ENCODE measurements at regions not wholly inside any gene's neighbourhood (a gene's known extent, or its start where the extent isn't known, plus 50 kb on each side); places are given as distances from the start of the nearest gene placed in this dataset.

GRCh38 chr3:71891483-71891882 lies 106.5 kb upstream of the PROK2 start:
- no peak for FAIRE-seq

GRCh38 chr3:71890356-71890931 lies 105.5 kb upstream of the PROK2 start:
- FAIRE-seq: no peak

- FAIRE-seq: no peak
Measured at GRCh38 chr3:71887256-71887655, 102.3 kb upstream of the PROK2 start.

GRCh38 chr3:71885006-71885405 lies 100.1 kb upstream of the PROK2 start:
- FAIRE-seq: no peak

- FAIRE-seq: no peak
Measured at GRCh38 chr3:71881732-71882131, 96.8 kb upstream of the PROK2 start.

GRCh38 chr3:71881041-71881440 lies 96.1 kb upstream of the PROK2 start:
- FAIRE-seq: no peak

- no peak for FAIRE-seq
Measured at GRCh38 chr3:71879089-71879488, 94.1 kb upstream of the PROK2 start.

- FAIRE-seq: no peak
Measured at GRCh38 chr3:71876135-71877105, 91.5 kb upstream of the PROK2 start.

- FAIRE-seq: no peak
Measured at GRCh38 chr3:71875461-71875947, 90.6 kb upstream of the PROK2 start.

GRCh38 chr3:71874618-71875017 lies 89.7 kb upstream of the PROK2 start:
- no peak for FAIRE-seq

- no peak for FAIRE-seq
Measured at GRCh38 chr3:71873093-71873611, 88.2 kb upstream of the PROK2 start.

- FAIRE-seq: no peak
Measured at GRCh38 chr3:71872256-71872655, 87.3 kb upstream of the PROK2 start.

GRCh38 chr3:71870966-71871512 lies 86.1 kb upstream of the PROK2 start:
- FAIRE-seq: no peak

- FAIRE-seq: no peak
Measured at GRCh38 chr3:71868876-71869275, 83.9 kb upstream of the PROK2 start.

GRCh38 chr3:71865727-71866126 lies 80.8 kb upstream of the PROK2 start:
- no peak for FAIRE-seq

- no peak for FAIRE-seq
Measured at GRCh38 chr3:71863563-71864190, 78.7 kb upstream of the PROK2 start.

GRCh38 chr3:71862371-71863140 lies 77.6 kb upstream of the PROK2 start:
- FAIRE-seq: no peak

GRCh38 chr3:71859123-71859519 lies 74.2 kb upstream of the PROK2 start:
- FAIRE-seq: no peak

GRCh38 chr3:71858503-71859122 lies 73.7 kb upstream of the PROK2 start:
- FAIRE-seq: no peak

GRCh38 chr3:71857956-71858355 lies 73.0 kb upstream of the PROK2 start:
- no peak for FAIRE-seq

GRCh38 chr3:71854706-71855105 lies 69.8 kb upstream of the PROK2 start:
- FAIRE-seq: no peak

- no peak for FAIRE-seq
Measured at GRCh38 chr3:71854096-71854495, 69.1 kb upstream of the PROK2 start.
